ENCODE measurements at regions not wholly inside any gene's neighbourhood (a gene's known extent, or its start where the extent isn't known, plus 50 kb on each side); places are given as distances from the start of the nearest gene placed in this dataset.

- no peaks in the 10 kb centered on the region for H4K20me1 ChIP-seq (ENCODE audit: insufficient read depth, low read length)
- WGBS (ENCODE audit: insufficient coverage) = no CpG with 5 or more reads among the region's 3 CpGs
- no peaks in the 10 kb centered on the region for H3K79me2 ChIP-seq (ENCODE audit: insufficient read depth, low read length)
- H3K9me3 ChIP-seq (replicated peaks in 1 of 2; ENCODE audit: control insufficient read depth in 1 of 2, insufficient read depth in 1 of 2, low read length in 2 of 2) = peaks cover 5 to 9% of the 10 kb centered on the region in 2 donors
- H3K4me3 ChIP-seq (replicated peaks in 1 of 3; ENCODE audit: low read depth in 2 of 3, low read length in 3 of 3) = no peak overlapping the region
- Mint-ChIP-seq H3K27ac (no peak overlapping the region), H3K36me3 (no peaks in the 10 kb centered on the region), H3K4me1 (no peaks in the 10 kb centered on the region), H3K4me3 (no peak overlapping the region), H3K27me3 (ENCODE audit: low read depth in 3 of 3) (peaks cover 0 to 1% (median 0%) of the 10 kb centered on the region in 3 donors), H3K9me3 (peaks cover 6 to 15% (median 11%) of the 10 kb centered on the region in 7 donors)
- no peak for TF ChIP-seq CTCF (IDR thresholded peaks at IDR 0.05)
- no peak overlapping the region for H3K4me2 ChIP-seq (replicated peaks; ENCODE audit: extremely low read depth, low read length, poor library complexity, severe bottlenecking)
- no peak overlapping the region for H3K27ac ChIP-seq (ENCODE audit: low read depth in 1 of 2, low read length in 2 of 2)
- intact Hi-C loops (cut with micrococcal nuclease) = no loop called here
- no peak for DNase-seq
- H3K9ac ChIP-seq (ENCODE audit: insufficient read depth, low read length, poor library complexity, severe bottlenecking) = no peak overlapping the region
- H2AFZ ChIP-seq (ENCODE audit: insufficient read depth, low read depth, low read length, poor library complexity, severe bottlenecking) = no peak overlapping the region
- H3K36me3 ChIP-seq (replicated peaks in 1 of 2; ENCODE audit: control insufficient read depth in 1 of 2, insufficient read depth in 2 of 2, low read length in 2 of 2) = no peaks in the 10 kb centered on the region
- H3K27me3 ChIP-seq (ENCODE audit: control insufficient read depth in 2 of 2, insufficient read depth in 2 of 2, low read length in 2 of 2) = no peaks in the 10 kb centered on the region
- H3K4me1 ChIP-seq (ENCODE audit: control insufficient read depth in 1 of 2, insufficient read depth in 2 of 2, low read length in 2 of 2) = no peaks in the 10 kb centered on the region
These were observed 735.4 kb upstream of the GRM7 start for GRCh38 chr3:6125520-6125919.

- Histone ChIP-seq H2AFZ (ENCODE audit: insufficient read depth, low read depth, low read length, poor library complexity, severe bottlenecking) (no peak overlapping the region), H4K20me1 (ENCODE audit: insufficient read depth, low read length) (no peaks in the 10 kb centered on the region), H3K79me2 (ENCODE audit: insufficient read depth, low read length) (no peaks in the 10 kb centered on the region), H3K4me3 (replicated peaks in 1 of 3; ENCODE audit: low read depth in 2 of 3, low read length in 3 of 3) (no peak overlapping the region), H3K9me3 (replicated peaks in 1 of 2; ENCODE audit: control insufficient read depth in 1 of 2, insufficient read depth in 1 of 2, low read length in 2 of 2) (peaks cover 3 to 7% of the 10 kb centered on the region in 2 donors), H3K27me3 (ENCODE audit: control insufficient read depth in 2 of 2, insufficient read depth in 2 of 2, low read length in 2 of 2) (no peaks in the 10 kb centered on the region), H3K4me1 (ENCODE audit: control insufficient read depth in 1 of 2, insufficient read depth in 2 of 2, low read length in 2 of 2) (no peaks in the 10 kb centered on the region), H3K27ac (ENCODE audit: low read depth in 1 of 2, low read length in 2 of 2) (no peak overlapping the region), H3K4me2 (replicated peaks; ENCODE audit: extremely low read depth, low read length, poor library complexity, severe bottlenecking) (no peak overlapping the region), H3K36me3 (replicated peaks in 1 of 2; ENCODE audit: control insufficient read depth in 1 of 2, insufficient read depth in 2 of 2, low read length in 2 of 2) (no peaks in the 10 kb centered on the region), H3K9ac (ENCODE audit: insufficient read depth, low read length, poor library complexity, severe bottlenecking) (no peak overlapping the region)
- Mint-ChIP-seq H3K27me3 (ENCODE audit: low read depth in 3 of 3) (peaks cover 0 to 1% (median 0%) of the 10 kb centered on the region in 3 donors), H3K27ac (no peak overlapping the region), H3K36me3 (no peaks in the 10 kb centered on the region), H3K4me1 (no peaks in the 10 kb centered on the region), H3K4me3 (no peak overlapping the region), H3K9me3 (peaks cover 2 to 13% (median 5%) of the 10 kb centered on the region in 7 donors)
- WGBS (ENCODE audit: insufficient coverage) = no CpG with 5 or more reads among the region's 8 CpGs
- no peak for DNase-seq
- TF ChIP-seq CTCF (IDR thresholded peaks at IDR 0.05) = no peak
- intact Hi-C loops (cut with micrococcal nuclease) = no loop called here
These were observed 728.1 kb upstream of the GRM7 start for GRCh38 chr3:6132684-6133432.
